ENCODE measurements at regions not wholly inside any gene's neighbourhood (a gene's known extent, or its start where the extent isn't known, plus 50 kb on each side); places are given as distances from the start of the nearest gene placed in this dataset.

- H3K4me3 ChIP-seq, result no peak overlapping the region
- H3K27me3 ChIP-seq, result no peaks in the 10 kb centered on the region
- no peaks in the 10 kb centered on the region for H3K36me3 ChIP-seq
- no peak overlapping the region for H3K27ac ChIP-seq
- H3K4me1 ChIP-seq, result peaks cover 0 to 9% of the 10 kb centered on the region in 2 donors
- TF ChIP-seq CTCF (IDR thresholded peaks at IDR 0.05), result no peak
- H3K9me3 ChIP-seq, result no peaks in the 10 kb centered on the region
- DNase-seq (ENCODE audit: low spot score), result no peak
These were observed 157.7 kb upstream of the PRKCQ start for GRCh38 chr10:6737758-6738111.

GRCh38 chr10:6737080-6737641 lies 157.1 kb upstream of the PRKCQ start:
- TF ChIP-seq CTCF (IDR thresholded peaks at IDR 0.05), result no peak
- Histone ChIP-seq H3K27me3 (no peaks in the 10 kb centered on the region), H3K27ac (no peak overlapping the region), H3K9me3 (no peaks in the 10 kb centered on the region), H3K36me3 (no peaks in the 10 kb centered on the region), H3K4me1 (peaks cover 0 to 9% of the 10 kb centered on the region in 2 donors), H3K4me3 (no peak overlapping the region)
- no peak for DNase-seq (ENCODE audit: low spot score)

GRCh38 chr10:6734286-6734685 lies 154.2 kb upstream of the PRKCQ start:
- no peak for TF ChIP-seq CTCF (IDR thresholded peaks at IDR 0.05)
- no peak overlapping the region for H3K4me3 ChIP-seq
- no peaks in the 10 kb centered on the region for H3K36me3 ChIP-seq
- H3K9me3 ChIP-seq, result no peaks in the 10 kb centered on the region
- H3K27me3 ChIP-seq, result no peaks in the 10 kb centered on the region
- peaks cover 0 to 9% of the 10 kb centered on the region in 2 donors for H3K4me1 ChIP-seq
- H3K27ac ChIP-seq, result no peak overlapping the region
- no peak for DNase-seq (ENCODE audit: low spot score)

GRCh38 chr10:6729861-6730344 lies 149.8 kb upstream of the PRKCQ start:
- no peak for DNase-seq (ENCODE audit: low spot score)
- Histone ChIP-seq H3K27ac (no peak overlapping the region), H3K4me1 (no peaks in the 10 kb centered on the region), H3K27me3 (no peaks in the 10 kb centered on the region), H3K4me3 (no peak overlapping the region), H3K36me3 (no peaks in the 10 kb centered on the region), H3K9me3 (no peaks in the 10 kb centered on the region)
- TF ChIP-seq CTCF (IDR thresholded peaks at IDR 0.05), result no peak

GRCh38 chr10:6729071-6729774 lies 149.1 kb upstream of the PRKCQ start:
- Histone ChIP-seq H3K27ac (no peak overlapping the region), H3K27me3 (no peaks in the 10 kb centered on the region), H3K36me3 (no peaks in the 10 kb centered on the region), H3K4me3 (no peak overlapping the region), H3K9me3 (no peaks in the 10 kb centered on the region), H3K4me1 (no peaks in the 10 kb centered on the region)
- no peak for DNase-seq (ENCODE audit: low spot score)
- TF ChIP-seq CTCF (IDR thresholded peaks at IDR 0.05), result no peak

All from right atrium auricular region (tissue), 2 donors.